ENCODE measurements at regions not wholly inside any gene's neighbourhood (a gene's known extent, or its start where the extent isn't known, plus 50 kb on each side); places are given as distances from the start of the nearest gene placed in this dataset.

DNA sequence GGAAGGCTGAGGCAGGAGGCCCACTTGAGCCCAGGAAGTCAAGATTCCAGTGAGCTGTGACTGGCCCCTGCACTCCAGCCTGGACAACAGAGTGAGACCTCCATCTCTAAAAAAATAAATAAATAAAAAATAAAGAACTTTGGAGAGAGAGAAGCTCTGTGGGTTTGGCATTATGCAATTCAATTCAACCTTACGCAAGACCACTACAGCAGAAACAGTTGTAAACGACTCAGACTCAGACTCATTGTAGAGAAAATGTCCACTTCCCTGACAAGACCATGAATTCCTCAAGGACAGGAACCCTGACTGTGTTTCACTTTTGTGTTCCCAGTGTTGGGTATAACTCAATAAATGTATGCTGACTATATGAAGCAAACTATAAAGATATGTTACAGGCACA is 90.3 kb upstream of the C3orf80 start (continued):
- TF ChIP-seq, protein P1, sequence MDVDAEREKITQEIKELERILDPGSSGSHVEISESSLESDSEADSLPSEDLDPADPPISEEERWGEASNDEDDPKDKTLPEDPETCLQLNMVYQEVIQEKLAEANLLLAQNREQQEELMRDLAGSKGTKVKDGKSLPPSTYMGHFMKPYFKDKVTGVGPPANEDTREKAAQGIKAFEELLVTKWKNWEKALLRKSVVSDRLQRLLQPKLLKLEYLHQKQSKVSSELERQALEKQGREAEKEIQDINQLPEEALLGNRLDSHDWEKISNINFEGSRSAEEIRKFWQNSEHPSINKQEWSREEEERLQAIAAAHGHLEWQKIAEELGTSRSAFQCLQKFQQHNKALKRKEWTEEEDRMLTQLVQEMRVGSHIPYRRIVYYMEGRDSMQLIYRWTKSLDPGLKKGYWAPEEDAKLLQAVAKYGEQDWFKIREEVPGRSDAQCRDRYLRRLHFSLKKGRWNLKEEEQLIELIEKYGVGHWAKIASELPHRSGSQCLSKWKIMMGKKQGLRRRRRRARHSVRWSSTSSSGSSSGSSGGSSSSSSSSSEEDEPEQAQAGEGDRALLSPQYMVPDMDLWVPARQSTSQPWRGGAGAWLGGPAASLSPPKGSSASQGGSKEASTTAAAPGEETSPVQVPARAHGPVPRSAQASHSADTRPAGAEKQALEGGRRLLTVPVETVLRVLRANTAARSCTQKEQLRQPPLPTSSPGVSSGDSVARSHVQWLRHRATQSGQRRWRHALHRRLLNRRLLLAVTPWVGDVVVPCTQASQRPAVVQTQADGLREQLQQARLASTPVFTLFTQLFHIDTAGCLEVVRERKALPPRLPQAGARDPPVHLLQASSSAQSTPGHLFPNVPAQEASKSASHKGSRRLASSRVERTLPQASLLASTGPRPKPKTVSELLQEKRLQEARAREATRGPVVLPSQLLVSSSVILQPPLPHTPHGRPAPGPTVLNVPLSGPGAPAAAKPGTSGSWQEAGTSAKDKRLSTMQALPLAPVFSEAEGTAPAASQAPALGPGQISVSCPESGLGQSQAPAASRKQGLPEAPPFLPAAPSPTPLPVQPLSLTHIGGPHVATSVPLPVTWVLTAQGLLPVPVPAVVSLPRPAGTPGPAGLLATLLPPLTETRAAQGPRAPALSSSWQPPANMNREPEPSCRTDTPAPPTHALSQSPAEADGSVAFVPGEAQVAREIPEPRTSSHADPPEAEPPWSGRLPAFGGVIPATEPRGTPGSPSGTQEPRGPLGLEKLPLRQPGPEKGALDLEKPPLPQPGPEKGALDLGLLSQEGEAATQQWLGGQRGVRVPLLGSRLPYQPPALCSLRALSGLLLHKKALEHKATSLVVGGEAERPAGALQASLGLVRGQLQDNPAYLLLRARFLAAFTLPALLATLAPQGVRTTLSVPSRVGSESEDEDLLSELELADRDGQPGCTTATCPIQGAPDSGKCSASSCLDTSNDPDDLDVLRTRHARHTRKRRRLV (CRISPR knock-in tag; IDR thresholded peaks at IDR 0.05), result no peak
- TF ChIP-seq CEBPB (IDR thresholded peaks at IDR 0.05; ENCODE audit: borderline replicate concordance, low read depth, low read length) (peak; percentile 81), ZNF234 (CRISPR knock-in tag; conservative IDR thresholded peaks at IDR 0.05) (no peak)

DNA sequence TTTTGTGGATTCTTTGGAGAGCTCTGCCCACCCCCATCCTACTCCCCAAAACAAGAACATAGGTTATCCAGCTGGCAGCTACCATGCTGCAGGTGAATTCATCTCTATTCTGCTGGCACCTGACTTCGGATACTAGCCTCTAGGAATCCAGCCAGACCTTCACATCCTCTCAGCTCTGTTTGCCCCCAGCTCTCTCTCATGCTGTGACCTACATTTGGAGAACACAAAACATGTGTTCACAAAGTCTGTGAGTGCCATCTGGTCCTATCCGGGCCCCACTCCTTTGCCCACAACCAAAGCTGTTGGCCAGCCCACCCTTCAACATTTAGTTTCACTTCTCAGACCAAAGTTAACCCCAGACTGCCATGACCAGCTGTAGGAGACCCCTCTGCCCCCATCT is 89.4 kb upstream of the C3orf80 start:
- no peaks in the 10 kb centered on the region for H4K20me1 ChIP-seq (ENCODE audit: insufficient read depth, low read length)
- 33% methylated on average over 2 of the region's 2 CpGs for WGBS (ENCODE audit: low lambda C conversion rate)
- ChIA-PET CTCF (ENCODE audit: low intra/inter-chr PET ratio, low total read pairs) (no interaction called here), POLR2A (no interaction called here)
- H3K79me2 ChIP-seq (ENCODE audit: insufficient read depth, low read length), result no peaks in the 10 kb centered on the region
- no peak overlapping the region for H3K27ac ChIP-seq (ENCODE audit: extremely low read length, insufficient read depth, low read length)
- H3K9ac ChIP-seq (ENCODE audit: insufficient read depth, low read depth, low read length), result no peak overlapping the region
- ATAC-seq (no peak), FAIRE-seq (no peak), DNase-seq (ENCODE audit: low spot score) (no peak)
- no peaks in the 10 kb centered on the region for H3K36me3 ChIP-seq (replicated peaks in 1 of 2; ENCODE audit: control insufficient read depth in 1 of 2, insufficient read depth in 2 of 2, low read length in 2 of 2)
- intact Hi-C loops (cut with micrococcal nuclease; ENCODE audit: unreplicated experiment) (no loop called here), in situ Hi-C loops (cut with HindIII; ENCODE audit: extremely low pct_ligation_motif_present, low pct_unique_long_range_greater_than_20kb) (no loop called here)
- no peak overlapping the region for H2AFZ ChIP-seq (ENCODE audit: low read length)
- H3K27me3 ChIP-seq (ENCODE audit: control insufficient read depth in 1 of 2, insufficient read depth in 2 of 2, low read length in 2 of 2), result no peaks in the 10 kb centered on the region
- no TSS peak for BruUV-seq (replicated peaks)
- no peak overlapping the region for H3K4me3 ChIP-seq (replicated peaks in 1 of 3; ENCODE audit: insufficient read depth in 1 of 3, low read depth in 2 of 3, low read length in 3 of 3)
- H3K4me2 ChIP-seq (ENCODE audit: low read depth, low read length), result no peak overlapping the region
- H3K9me3 ChIP-seq (ENCODE audit: low read length), result no peaks in the 10 kb centered on the region
- H3K4me1 ChIP-seq (ENCODE audit: insufficient read depth, low read length), result no peaks in the 10 kb centered on the region
- TF ChIP-seq KDM4B (CRISPR knock-in tag; IDR thresholded peaks at IDR 0.05), result no peak
- TF ChIP-seq ZSCAN31 (CRISPR knock-in tag; IDR thresholded peaks at IDR 0.05; ENCODE audit: low read depth), result no peak
- TF ChIP-seq SMARCC2 (IDR thresholded peaks at IDR 0.05), result no peak
- no peak for TF ChIP-seq ZNF652 (CRISPR knock-in tag; IDR thresholded peaks at IDR 0.05; ENCODE audit: borderline replicate concordance, low read depth)
- TF ChIP-seq, protein P2, sequence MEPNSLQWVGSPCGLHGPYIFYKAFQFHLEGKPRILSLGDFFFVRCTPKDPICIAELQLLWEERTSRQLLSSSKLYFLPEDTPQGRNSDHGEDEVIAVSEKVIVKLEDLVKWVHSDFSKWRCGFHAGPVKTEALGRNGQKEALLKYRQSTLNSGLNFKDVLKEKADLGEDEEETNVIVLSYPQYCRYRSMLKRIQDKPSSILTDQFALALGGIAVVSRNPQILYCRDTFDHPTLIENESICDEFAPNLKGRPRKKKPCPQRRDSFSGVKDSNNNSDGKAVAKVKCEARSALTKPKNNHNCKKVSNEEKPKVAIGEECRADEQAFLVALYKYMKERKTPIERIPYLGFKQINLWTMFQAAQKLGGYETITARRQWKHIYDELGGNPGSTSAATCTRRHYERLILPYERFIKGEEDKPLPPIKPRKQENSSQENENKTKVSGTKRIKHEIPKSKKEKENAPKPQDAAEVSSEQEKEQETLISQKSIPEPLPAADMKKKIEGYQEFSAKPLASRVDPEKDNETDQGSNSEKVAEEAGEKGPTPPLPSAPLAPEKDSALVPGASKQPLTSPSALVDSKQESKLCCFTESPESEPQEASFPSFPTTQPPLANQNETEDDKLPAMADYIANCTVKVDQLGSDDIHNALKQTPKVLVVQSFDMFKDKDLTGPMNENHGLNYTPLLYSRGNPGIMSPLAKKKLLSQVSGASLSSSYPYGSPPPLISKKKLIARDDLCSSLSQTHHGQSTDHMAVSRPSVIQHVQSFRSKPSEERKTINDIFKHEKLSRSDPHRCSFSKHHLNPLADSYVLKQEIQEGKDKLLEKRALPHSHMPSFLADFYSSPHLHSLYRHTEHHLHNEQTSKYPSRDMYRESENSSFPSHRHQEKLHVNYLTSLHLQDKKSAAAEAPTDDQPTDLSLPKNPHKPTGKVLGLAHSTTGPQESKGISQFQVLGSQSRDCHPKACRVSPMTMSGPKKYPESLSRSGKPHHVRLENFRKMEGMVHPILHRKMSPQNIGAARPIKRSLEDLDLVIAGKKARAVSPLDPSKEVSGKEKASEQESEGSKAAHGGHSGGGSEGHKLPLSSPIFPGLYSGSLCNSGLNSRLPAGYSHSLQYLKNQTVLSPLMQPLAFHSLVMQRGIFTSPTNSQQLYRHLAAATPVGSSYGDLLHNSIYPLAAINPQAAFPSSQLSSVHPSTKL (CRISPR knock-in tag; IDR thresholded peaks at IDR 0.05), result no peak
- no peak for TF ChIP-seq ZNF331 (CRISPR knock-in tag; IDR thresholded peaks at IDR 0.05)
- TF ChIP-seq ZNF547 (CRISPR knock-in tag; IDR thresholded peaks at IDR 0.05), result no peak
- TF ChIP-seq ZNF747 (CRISPR knock-in tag; IDR thresholded peaks at IDR 0.05; ENCODE audit: borderline replicate concordance), result no peak
- no peak for TF ChIP-seq ZNF510 (CRISPR knock-in tag; IDR thresholded peaks at IDR 0.05; ENCODE audit: low read depth)
- no peak for TF ChIP-seq CHCHD3 (CRISPR knock-in tag; IDR thresholded peaks at IDR 0.05)
- TF ChIP-seq ZNF253 (CRISPR knock-in tag; IDR thresholded peaks at IDR 0.05; ENCODE audit: borderline replicate concordance), result no peak
- no peak for TF ChIP-seq ZFX (CRISPR knock-in tag; IDR thresholded peaks at IDR 0.05; ENCODE audit: low read depth)
